Caki2 (cell line): ENCODE measurements at regions not wholly inside any gene's neighbourhood (a gene's known extent, or its start where the extent isn't known, plus 50 kb on each side); places are given as distances from the start of the nearest gene placed in this dataset.
"Not testable (repeated sequence)": the region's sequence is repeated elsewhere in the genome, so short reads cannot be mapped to it uniquely, and the experiment has no call there.

Source experiments
- DNase-seq: peaks from one replicate; pipeline ENCODE4 v3.0.0-alpha.2; 2015; ENCODE audit warnings: low read depth
- in situ Hi-C: cut with HindIII; loops from 2 replicates; pipeline ENCODE4 v1.10.0; 2016; ENCODE audit warnings: low sequenced_read_pairs, low pct_unique_long_range_greater_than_20kb, mixed read lengths

DNA sequence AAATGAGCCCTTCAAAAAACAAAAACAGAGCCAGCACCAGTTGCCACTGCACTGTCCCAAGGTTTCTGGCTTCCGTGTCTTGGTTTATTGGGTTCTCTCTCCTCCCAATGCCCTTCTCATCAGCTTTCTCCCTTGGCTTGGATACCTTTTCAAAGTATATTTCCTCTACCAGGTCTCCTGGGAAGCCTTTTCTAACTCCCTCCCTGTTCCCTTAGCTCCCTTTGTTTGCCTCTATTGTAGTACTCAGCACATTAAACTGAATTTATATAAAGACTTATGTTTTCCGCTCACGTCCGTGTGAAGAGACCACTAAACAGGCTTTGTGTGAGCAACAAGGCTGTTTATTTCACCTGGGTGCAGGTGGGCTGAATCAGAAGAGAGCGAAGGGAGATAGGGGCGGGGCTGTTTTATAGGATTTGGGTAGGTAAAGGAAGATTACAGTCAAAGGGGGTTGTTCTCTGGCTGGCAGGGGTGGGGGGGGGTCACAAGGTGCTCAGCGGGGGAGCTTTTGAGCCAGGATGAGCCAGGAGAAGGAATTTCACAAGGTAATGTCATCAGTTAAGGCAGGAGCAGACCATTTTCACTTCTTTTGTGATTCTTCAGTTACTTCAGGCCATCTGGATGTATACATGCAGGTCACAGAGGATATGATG is 89.7 kb upstream of the DNAH14 start:
- in situ Hi-C loops, DNase-seq: not testable (repeated sequence)

DNA sequence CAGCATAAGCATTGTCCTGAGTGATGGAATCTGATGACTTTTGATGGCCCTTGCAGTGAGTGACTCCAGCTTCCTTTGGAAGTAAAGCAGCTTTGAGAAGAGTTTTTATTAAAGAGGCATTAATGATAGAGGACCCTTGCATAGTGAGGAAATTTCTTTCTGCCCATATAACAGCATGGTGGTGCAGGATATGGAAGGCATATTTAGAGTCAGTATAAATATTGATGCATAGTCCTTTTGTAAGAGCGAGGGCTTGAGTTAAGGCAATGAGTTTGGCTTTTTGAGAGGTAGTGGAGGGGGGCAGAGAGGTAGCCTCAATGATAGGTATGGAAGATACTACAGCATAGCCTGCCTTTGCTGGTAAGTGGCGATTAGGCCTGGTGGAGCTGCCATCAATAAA is 87.7 kb upstream of the DNAH14 start:
- in situ Hi-C loops, DNase-seq: not testable (repeated sequence)

DNA sequence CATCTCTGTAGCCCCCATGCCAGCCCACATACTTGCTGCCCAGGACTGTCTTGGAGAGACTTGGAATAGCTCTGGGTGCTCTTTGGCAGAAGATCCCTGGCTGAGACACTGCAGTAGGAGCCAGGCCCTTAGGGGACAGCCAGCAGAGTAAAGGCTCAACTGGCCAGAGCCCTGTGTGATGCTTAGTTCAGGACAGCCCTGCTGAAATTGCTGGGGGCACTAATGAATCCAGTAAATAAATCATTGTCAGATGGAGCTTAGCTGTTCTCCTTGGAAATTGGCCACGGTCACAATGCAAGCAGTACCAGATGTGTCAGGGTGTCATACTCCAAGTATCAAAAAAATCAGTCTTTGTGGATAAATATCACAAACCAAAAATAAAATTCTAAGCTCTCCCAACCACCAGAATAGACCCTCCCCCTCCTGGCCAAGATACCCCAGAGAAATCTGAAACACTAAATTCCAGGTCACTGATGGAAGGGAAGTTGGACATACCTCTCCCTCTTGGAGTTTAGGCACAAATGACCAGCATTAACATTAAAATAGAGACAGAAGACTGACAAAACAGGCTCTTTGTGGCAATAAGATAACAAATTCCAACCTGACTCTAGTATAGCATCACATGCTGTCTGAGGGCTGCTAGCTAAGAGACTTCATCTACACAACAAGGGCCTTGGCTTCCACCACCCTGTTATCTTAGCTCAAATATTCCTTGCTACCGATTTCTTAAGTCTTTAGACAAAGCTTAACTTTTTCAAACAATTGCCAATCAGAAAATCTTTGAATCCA is 83.2 kb upstream of the DNAH14 start:
- in situ Hi-C loops: no loop called here
- DNase-seq: no peak

DNA sequence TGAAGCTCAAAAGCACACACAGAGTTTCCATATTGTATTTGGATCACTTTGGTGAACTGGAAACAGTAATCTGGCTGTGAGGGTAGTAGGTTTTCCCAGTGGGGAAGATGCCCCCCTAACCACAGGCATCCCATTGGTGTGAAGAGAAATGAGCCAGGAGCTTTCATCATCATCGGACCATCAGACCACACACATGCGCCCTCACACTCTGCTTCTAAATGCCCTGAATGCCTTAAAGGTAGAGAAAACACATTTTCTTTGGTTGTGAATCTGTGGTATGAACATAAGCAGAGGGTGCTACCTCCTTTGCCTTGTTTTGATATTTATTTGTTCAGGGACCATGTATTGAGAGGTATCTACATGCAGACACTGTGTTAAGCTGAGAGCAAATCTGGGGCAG is 79.0 kb upstream of the DNAH14 start:
- in situ Hi-C loops: no loop called here
- no peak for DNase-seq

DNA sequence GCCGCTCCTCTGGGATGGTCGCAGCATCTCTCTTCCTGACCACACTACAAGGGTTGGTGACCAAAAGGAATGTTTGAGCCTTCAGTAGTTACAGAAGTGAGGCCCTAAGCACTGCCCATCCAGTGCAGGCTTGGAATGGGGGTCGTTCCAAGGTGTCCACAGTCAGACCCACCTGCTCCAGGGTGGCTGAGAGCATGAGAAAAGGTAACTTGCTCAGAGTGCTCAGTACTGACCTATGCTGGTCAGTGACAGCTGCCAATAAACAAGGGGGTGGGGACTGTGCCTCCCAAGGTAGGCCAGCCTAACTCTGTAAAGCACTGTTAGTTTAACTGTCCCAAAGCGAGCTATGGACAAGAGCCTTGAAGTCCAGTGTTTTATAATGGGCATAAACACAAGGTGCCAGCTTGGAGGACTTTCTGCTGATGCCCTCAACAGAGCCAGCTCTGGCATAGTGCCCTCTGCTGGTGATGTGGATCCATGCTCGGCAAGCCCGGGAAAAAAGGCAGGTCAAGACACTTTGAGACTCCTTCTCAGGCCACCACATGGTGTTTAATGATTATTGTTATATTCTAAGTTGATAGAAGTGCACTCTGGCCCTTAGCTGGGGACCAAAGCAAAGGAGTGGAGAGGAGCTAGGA is 78.1 kb upstream of the DNAH14 start:
- peak; percentile 29 for DNase-seq
- in situ Hi-C loops: no loop called here

DNA sequence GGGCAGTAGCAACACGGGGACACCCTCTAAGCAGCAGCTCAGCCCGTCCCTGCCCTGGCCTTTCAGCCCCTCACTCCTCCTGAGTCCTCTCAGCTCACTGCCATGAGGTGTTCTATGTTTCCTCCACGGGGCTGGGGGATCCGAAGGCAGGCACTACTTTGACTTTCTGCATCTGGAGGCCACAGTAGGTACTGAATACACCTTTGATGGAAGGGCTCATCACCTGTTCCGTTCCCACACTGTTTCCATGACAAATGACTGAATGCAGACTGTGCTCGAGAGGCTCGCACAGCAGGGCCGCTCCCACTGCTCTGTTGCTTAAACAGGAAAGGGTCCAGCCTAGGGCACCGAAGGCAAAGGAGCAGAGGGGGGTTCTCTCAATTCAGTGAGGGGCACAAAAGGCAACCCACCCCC is 77.6 kb upstream of the DNAH14 start:
- in situ Hi-C loops: no loop called here
- DNase-seq: no peak

DNA sequence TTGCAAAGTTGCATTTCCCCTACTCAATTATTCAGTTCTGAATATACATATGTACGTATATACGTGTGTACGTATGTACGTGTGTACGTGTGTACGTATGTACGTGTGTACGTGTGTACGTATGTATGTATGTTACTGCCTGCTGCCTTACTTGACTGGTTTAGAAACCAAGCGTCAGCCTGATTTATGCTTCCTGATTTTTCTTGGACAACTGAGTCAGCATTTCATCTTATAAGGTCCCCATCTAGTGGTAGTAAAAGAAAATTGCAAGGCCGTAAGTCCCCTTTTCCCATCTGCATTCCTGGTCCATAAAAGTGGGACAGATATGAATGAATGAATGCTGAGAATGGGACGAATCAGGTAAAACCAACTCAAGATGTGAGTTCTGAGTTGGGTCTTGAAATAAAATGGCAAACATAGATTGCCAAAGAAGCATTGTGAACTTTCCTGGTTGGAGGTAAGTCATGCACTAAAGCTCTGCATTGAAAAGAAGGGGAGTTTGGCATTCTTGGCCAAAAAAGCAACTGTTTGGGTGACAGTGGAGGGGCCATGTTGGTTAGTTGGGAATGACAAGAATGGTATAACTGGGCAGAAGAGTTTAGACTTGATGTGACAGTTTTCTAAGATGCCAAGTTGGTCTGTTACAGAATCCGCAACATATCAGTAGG is 76.4 kb upstream of the DNAH14 start:
- DNase-seq: peak; percentile 40
- in situ Hi-C loops: no loop called here

DNA sequence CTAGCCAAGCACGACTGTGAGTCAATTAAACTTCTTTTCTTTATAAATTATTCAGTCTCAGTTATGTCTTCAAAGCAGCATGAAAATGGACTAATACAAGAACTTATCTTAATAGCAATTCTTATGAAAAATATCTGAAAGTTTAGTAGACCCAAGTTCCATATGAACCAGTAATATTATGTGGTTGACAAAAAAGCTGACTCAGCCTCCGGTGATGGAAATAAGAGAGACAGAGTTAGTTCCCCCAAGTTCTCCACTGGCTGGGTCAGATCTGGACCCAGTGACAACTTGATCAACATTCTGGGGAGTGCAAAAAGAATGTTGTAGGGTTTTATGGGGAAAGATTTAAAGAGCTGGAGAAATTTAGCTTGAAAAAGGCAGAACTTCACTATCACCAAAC is 72.5 kb upstream of the DNAH14 start:
- no peak for DNase-seq
- in situ Hi-C loops: no loop called here

DNA sequence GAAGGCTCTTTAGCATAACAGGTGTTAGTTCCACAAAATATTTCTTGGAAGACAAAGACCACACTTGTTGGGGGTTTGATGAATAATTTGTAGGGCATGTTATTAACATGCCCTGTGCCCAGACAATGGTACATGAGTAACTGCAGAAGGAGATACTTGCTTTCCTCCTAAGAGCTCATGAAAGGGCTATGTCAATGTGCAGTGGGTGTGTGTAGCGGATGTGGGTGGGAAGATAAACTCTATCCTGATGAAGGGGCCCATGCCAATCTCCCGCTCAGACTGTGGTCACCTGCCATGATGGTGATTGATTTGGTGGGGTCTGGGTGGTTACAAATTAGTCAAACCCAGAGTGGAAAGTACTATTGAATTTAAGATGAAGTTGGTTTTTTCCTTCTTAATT is 69.8 kb upstream of the DNAH14 start:
- in situ Hi-C loops: no loop called here
- DNase-seq: no peak

DNA sequence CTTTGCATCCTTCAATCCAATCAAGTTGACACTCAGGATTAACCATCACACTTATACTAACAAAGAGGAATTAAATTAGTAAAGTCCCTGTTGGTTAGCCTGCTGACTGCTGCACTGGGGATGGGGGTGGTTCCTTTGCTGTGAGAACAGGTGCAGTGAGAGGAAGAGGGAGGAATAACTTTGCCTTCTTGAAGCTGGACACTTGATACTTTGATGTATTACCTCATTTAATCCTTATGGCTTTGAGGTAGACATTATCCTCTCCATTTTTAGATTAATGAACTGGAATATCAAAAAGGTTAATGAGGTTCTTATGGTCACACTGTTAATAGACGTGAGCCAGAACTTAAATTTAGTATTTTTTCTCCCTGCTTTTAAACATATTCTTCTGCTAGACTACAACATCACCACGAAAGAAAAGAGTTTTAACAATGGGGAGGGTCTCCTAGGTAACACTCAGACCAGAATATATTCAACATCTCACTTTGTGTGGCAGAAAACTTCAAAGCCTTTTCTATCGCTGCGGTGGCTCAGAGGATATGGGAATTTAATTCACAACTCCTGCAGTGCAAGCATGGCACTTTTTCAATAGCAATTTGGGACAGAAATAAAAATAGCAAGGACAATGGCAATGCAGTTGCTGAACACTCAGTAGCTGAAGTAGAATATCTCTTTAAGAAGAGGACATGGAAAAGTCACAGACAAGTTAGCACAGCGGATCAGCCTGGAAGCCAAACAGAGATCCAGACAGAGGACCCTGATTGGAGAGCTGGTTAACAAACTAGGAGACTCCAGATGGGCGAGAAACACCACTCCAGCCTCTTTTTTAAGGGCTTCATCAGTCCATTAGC is 68.8 kb upstream of the DNAH14 start:
- in situ Hi-C loops: no loop called here
- no peak for DNase-seq

DNA sequence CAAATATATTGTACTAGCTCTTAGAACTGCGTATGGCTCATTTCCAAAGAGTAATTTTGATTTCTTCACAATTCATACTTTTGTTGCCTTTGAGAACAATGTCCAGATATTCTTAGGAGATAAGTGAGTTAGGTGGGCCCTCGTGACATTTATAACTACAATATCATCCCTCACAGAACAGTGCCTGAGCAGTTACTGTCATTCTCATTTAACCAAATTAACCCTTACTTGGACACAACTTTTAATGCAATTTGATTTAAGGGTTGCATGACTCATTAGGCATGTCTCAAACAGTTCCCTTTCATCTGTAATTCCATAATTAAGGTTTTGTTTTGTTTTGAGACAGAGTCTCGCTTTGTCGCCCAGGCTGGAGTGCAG is 68.1 kb upstream of the DNAH14 start:
- in situ Hi-C loops: no loop called here
- no peak for DNase-seq

DNA sequence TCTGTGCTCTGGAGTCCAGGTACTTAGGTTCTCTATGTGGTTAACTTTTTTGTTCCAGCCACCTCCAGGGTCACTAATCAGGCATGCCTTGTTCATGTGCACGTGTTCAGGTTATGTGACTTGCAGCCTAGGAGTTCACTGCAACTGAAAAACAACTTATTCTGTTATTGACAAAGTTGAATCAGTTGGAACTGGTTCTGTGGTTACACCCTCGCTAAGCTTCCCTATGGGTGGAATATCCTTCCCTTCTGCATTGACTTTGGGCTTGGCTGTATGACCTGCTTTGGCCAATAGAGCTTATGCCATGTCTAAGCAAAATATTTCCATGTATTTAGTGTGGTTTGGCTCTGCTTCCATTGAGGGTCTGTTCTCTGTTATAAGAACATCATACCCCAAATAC is 66.0 kb upstream of the DNAH14 start:
- DNase-seq: no peak
- in situ Hi-C loops: no loop called here

DNA sequence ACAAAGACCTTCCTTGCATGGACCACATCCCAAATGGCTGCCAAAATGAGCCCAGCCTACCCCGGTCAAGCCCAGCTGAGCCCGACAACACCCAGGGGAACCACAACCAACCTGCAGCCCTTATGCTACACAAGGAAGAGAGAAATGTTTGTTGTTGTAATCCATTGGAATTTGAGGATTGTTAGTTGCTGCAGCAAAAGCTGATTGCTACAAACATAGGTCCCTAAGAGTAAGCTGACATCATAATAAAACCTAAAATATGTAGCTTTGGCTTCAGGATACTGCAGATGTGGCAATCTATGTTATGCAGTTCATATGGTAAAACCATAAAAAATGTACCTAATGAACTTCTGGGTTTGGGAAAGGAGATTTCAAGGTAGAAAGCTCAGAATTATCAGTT is 65.5 kb upstream of the DNAH14 start:
- in situ Hi-C loops: no loop called here

DNA sequence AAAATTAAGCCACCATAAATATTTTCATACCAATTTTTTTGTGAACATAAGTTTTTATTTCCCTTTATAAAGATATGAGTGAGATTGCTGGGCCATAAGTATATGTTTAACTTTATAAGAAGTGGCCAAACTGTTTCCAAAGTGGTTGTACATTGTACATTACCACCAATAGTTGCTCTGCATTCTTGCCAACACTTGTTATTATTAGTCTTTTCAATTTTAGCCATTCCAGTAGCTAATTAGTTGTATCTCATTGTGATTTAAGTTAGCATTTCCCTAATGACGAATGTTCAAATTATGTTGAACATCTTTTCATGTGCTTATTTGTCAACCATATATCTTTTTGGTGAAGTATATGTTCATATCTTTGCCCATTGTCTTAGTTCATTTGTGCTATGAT is 64.0 kb upstream of the DNAH14 start:
- in situ Hi-C loops: no loop called here
- DNase-seq: no peak

More for the DNA sequence above, 65.5 kb upstream of the DNAH14 start:
- no peak for DNase-seq

DNA sequence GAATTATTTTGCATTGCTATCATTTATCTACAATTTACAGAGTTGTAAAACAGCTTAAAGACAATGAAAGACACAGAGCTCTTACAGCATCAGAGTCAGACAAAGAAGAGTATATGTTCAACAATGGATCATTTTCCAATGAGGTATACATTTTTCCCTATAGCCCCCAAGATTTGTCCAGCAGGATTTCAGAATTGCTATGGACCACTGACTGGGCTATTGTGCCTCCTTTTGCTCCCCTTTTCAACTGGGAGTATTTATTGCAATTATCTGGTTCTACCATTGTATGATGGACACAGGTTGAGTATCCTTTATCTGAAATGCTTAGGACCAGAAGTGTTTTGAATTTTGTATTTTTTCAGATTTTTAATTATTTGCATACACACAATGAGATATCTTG is 62.5 kb upstream of the DNAH14 start:
- in situ Hi-C loops: no loop called here
- no peak for DNase-seq

DNA sequence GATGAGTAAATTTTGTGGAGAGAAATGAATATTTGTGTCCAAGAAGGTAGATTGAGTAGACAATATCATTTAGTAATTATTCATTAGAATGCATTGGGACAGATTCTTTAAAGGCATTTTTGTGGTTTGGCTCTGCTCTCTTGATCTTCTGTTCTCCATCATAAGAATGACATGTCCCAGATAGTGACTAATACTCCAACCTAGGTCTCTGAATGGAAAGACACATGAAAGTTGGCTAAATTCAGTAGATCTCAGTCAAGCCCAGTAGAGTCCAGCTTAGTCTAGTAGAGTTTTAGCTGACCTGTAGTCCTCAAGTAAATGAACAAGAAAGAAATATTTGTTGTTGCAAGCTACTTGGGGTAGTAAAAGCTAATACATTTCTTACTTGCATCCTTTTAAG is 61.8 kb upstream of the DNAH14 start:
- in situ Hi-C loops: no loop called here
- DNase-seq: no peak

DNA sequence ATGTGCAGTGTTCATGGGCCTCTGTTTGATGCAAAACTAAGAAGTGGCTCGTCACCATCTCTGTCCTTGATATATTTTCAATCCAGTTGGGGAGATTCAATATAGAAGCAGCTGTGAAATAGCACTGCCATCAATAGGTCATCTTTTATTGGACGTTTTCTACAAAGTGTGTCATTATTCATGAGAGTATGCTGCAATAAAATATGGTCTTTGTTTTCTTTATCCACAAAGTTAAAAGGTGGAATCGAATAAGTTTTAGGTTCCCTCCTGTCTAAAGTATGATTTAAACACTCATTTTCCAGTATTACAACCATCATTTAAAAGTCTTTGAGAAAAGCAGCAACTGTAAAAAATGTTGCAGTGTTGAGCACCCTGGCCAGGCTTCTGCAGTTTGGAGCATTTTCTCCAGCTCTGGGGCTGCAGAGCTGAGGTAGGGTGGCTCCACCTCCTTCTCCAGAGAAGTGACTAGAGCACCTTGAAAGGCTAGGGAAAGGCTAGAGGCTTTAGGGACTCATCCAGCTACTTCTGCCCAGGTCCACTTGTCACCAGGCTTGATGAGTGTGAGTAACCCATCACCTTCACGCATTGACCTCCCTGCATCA is 56.5 kb upstream of the DNAH14 start:
- DNase-seq: no peak
- in situ Hi-C loops: no loop called here
